HG03066 (cell line): ENCODE measurements at regions not wholly inside any gene's neighbourhood (a gene's known extent, or its start where the extent isn't known, plus 50 kb on each side); places are given as distances from the start of the nearest gene placed in this dataset.

Experiments used
- ATAC-seq: cut with Tn5 transposase; IDR thresholded peaks from one replicate; pipeline ENCODE4 v1.9.1; 2021; ENCODE audit warnings: low read depth; ENCODE audit not compliant: unreplicated experiment

DNA sequence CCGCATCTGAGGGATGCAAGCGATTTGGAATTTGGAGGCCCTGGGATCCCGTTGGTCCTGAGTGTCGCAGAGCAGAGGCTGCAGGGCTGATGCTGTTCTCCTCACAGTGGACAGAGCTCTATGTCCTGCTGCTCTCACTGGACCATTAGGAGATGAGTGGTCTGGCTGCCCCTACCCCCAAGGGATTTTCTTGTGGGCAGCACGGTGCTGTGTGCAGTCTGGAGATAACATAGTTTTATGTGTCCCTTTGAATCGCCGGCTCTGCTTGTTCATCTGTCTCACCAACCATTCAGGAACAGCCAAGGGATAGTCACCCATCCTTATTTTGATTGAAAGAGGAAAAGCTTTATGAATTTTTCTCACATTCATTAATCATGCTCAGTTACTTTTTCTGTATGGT is 49.9 kb downstream of the CHRM3 start:
- ATAC-seq, result no peak

DNA sequence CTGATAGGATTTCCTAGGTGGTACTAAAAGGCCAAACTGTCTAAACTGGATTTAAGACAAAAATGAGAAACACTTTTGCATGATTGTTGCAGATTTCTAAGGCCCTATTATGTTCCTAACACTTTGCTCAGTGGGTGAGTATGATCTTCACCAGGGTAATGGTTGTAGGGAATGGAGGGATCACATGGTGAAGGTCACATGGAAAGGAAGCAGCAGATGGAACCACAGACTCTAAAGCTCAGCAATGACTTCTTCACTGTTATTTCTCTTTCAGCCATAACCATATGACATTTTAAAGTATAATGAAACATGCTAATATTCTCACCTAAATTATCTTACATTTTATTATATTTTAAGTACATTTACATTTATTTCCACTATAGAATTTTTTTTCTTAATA is 51.5 kb downstream of the CHRM3 start:
- no peak for ATAC-seq

GRCh38 chr1:239438891-239439290 is 52.5 kb downstream of the CHRM3 start:
- ATAC-seq, result no peak

GRCh38 chr1:239443361-239443760 is 57.0 kb downstream of the CHRM3 start:
- ATAC-seq, result no peak

GRCh38 chr1:239446611-239447010 is 60.2 kb downstream of the CHRM3 start:
- ATAC-seq, result no peak

GRCh38 chr1:239448911-239449310 is 62.5 kb downstream of the CHRM3 start:
- ATAC-seq, result no peak

- no peak for ATAC-seq
Measured at GRCh38 chr1:239455743-239456142, 69.4 kb downstream of the CHRM3 start.

DNA sequence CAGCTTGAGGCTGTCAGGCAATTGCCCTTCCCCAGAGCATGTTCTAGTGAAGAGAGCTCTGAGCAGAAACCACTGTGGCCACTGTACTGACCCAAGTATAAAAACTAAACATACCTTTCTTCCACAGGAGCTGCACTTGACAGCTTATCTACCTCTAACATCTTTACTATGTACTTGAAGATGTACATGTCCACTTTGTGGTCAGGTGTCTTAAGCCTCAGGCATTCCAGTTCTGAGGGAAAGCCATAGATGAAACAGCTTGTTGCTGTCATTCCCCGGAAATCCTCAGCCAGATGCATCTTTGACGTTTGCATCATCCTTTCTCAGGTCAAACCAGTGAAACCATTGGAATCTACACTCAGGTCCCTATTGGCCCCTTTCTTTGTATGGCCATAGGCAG is 70.4 kb downstream of the CHRM3 start:
- no peak for ATAC-seq

DNA sequence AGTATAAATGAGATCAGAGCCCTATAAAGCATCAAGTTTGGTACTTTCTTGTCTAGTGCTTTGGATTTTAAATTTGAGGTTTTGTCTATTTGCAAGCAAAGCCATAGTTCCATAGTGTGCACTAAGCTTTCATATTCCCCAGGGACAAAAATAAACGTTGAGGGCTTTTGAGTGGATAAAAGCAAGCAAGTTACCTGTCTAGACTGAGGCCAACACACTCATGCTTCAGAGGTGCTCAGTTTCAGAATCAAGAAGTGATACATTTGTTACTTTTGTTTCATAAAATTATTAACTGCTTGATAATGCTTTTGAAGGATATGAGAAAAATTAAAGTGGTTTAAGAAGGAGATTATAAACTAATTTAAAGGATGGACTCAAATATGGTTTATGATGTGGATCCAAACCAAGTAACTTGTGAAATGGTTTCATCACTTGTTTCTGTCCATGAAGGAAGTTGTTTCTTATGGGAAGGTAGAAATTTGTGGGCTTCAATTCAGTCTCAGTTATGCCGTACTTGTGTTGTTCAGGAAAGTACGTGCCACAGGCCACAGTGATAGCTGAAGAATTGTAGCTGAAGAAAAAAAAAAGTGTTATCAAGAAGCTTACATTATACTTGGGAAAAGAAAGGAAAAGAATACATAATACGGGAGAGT is 71.2 kb downstream of the CHRM3 start:
- ATAC-seq, result peak; percentile 34

DNA sequence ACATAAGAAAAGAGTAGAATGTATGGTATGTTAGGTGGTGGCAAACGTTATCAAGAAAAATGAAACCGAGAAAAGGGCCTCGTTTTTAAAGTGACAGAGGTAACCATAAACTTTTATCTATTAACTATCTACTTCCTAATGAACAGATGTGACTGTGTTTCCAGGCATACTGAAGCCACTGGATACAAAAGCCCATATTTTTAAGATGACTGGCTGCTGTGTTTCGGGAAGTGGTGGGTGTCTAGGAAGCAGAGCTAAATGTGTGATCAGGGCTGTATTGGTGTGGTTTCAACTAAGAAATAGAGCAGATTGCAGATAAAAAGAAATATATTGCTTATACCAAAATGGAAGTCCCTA is 71.8 kb downstream of the CHRM3 start:
- ATAC-seq, result peak; percentile 35

DNA sequence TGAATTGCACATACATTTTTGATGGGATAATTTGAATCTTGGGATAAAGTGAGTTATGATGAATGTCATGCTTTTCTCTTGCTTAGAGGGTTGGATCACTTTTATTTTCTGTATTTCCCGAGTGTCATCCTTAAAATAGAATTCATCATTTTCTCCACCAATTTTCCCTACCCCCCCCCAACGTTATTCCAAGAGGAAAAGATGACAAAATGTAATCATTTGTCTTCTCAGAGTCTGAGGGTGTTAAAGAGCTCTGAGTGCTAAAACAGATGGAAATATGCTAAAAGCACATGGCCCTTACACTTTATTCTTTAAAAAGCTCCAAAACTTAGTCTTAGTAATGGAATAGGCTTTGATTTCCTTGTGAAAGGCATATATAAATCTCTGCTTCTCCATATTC is 81.4 kb downstream of the CHRM3 start:
- no peak for ATAC-seq

DNA sequence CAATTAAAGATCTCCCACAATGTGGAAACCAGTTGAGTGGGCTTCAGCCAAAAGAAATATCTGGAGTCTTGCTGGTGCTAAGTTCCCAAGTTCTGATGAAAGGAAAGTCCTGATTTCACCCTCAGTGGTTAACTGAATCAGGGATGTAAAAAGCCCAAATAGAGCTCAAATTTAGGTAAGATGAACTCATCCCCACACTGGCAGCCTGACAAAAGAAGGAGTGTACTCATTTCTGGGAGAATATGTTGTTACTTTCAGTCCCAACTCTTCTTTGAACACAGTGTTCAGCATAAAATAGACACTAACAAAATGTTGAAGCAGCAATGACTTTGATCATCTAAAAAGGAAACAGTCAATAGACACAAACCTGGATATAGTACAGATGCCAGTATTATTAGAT is 91.7 kb downstream of the CHRM3 start:
- ATAC-seq, result no peak

GRCh38 chr1:239483391-239483790 is 97.0 kb downstream of the CHRM3 start:
- ATAC-seq, result no peak

GRCh38 chr1:239493811-239494414 is 107.5 kb downstream of the CHRM3 start:
- no peak for ATAC-seq

DNA sequence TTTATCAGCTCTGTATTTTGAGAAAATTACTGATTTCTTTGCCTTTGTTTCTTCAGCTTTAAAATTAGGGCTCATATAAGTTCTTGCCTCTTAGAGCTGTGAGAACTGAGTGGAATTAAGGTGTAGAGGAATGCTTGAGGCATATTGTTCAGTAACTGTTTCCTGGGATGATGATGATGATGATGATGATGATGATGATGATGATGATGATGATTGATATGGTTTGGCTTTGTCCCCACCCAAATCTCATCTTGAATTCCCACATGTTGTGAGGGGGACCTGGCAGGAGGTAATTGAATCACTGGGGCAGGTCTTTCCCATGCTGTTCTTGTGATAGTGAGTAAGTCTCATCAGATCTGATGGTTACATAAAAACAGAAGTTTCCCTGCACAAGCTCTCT is 118.7 kb downstream of the CHRM3 start:
- ATAC-seq, result no peak

GRCh38 chr1:239507826-239508225 is 121.5 kb downstream of the CHRM3 start:
- no peak for ATAC-seq

DNA sequence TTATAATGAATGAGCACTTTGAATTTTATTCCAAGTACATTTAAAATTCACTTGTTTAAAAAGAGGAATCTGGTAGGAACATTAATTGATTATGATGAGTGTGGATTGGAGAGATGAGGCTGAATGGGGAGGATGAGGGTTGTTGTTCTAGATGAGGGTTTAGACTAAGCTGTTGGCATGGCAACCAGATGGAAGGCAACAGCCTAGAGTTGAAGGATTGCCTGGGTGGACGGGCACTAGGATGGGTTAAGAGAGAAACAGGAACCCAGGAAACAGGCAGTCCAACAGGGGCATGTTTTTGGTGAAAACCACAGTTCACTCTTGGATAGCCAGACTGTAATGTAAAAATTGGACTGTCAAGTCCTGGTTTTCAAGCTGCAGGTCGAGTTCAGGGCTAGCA is 125.5 kb downstream of the CHRM3 start:
- no peak for ATAC-seq

DNA sequence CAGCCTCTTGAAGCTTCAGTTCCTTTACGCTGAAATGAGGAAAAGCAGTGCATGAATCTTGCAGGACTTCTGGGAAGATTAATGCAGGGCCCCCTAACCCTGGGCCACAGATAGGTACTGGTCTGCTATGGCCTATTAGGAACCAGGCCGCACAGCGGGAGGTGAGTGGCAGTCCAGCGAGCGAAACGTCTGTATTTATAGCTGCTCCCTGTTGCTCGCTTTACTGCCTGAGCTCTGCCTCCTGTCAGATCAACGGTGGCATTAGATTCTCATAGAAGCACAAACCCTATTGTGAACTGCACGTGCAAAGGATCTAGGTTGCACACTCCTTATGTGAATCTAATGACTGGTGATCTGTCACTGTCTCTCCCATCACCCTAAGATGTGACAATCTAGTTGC is 130.2 kb downstream of the CHRM3 start:
- no peak for ATAC-seq

GRCh38 chr1:239526391-239526790 is 140.0 kb downstream of the CHRM3 start:
- no peak for ATAC-seq

DNA sequence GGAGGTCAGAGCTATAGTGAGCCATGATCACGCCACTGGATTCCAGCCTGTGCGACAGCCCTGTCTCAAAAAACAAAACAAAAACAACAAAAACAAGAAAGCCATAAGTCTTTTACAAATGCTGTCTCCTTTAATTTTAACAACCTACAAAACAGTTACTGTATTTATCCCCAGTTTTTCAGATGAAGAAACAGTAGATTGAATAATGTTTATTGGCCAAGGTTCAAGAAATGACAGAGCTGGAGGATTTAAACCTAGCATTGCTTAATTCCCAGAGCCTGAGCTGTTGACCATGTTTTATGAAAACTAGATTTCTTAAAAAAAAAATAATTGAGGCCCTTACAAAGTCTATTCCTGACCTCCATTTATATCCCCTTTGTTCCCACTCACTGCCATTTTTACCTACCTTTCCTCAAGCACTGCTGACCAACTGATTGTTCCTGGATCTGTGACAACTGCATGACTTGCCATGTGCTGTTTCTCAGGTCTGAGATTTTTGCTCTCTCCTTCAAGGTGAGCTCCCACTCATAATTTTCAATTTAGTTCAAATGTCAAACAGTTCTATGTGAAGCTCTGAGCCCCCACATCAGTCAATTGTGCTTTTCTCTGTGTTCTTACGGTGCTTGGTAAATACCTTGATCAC is 140.8 kb downstream of the CHRM3 start:
- ATAC-seq, result no peak

DNA sequence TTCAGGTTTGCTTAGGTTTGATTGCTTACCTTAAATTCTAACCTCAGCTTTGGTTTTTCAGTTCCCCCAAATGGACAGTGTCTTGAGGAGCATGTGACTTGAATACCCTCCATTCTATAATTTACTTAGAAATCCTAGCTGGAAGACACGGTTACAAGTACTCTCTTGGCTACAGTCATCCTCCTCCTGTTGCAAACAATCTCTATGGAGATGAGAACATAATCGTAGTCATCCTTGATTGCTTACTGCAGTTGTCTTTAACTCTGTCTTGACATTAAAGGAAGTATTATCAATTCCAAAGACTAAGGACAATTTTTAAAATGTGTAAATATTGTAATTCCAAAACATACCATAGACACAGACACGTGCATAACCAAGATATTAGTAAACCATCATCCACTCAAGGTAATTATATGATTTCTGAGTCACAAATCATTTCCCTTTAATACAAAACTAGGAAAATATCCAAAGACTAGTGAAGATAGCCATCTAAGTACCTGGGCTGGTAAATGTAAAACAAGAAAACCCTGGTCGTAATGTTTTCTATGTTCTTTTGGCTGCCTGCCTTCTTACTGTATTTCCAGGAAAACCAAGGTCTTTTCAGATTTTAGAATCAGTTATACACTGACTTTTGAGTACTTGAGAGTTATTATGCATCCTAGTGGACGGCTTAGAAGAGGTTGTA is 149.9 kb downstream of the CHRM3 start:
- no peak for ATAC-seq

DNA sequence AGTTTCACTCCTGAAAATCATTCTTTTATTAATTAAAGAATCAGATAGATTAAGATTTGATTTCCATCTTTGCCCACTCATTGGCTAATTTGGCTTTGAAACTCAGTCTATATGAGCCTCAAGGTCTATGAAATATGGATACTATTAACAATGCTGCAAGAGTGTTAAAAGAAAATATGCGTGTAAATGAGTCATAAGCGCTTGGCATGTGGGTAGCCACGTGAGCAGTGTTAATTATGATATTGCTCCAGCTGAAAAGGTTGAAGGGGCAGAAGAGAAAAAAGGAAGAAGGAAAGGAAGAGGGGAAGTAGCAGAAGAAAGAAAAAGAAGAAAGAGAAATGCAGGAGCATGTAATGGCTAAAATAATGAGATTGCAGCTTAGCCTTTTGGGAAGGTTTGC is 151.4 kb downstream of the CHRM3 start:
- no peak for ATAC-seq
